Frontal cortex (tissue), 3 donors: ENCODE measurements at regions not wholly inside any gene's neighbourhood (a gene's known extent, or its start where the extent isn't known, plus 50 kb on each side); places are given as distances from the start of the nearest gene placed in this dataset.
"Not testable (repeated sequence)": the region's sequence is repeated elsewhere in the genome, so short reads cannot be mapped to it uniquely, and the experiment has no call there.

Source experiments
- DNase-seq, 2 donors: peaks; one replicate each; pipeline ENCODE4 v3.0.0; 2012; ENCODE audit warnings: low spot score in 2 of 2
- FAIRE-seq: peaks from 2 replicates; lab custom pipeline; 2012; peaks lifted over from hg19 to GRCh38; lab: Jason Lieb, UNC
- donor health status: control.
- donor health status: control.
- donor health status: control.

- FAIRE-seq (no peak), DNase-seq (no peak)
Measured at GRCh38 chr4:81595798-81596610, 124.3 kb upstream of the RASGEF1B start.

- FAIRE-seq (no peak), DNase-seq (no peak)
Measured at GRCh38 chr4:81595287-81595686, 123.6 kb upstream of the RASGEF1B start.

- DNase-seq, result no peak
- FAIRE-seq, result no peak
Measured at GRCh38 chr4:81594490-81595159, 122.9 kb upstream of the RASGEF1B start.

GRCh38 chr4:81592701-81593100, 121.0 kb upstream of the RASGEF1B start:
- FAIRE-seq (no peak), DNase-seq (no peak)

- DNase-seq (no peak), FAIRE-seq (no peak)
Measured at GRCh38 chr4:81590596-81590995, 118.9 kb upstream of the RASGEF1B start.

GRCh38 chr4:81589262-81589661, 117.6 kb upstream of the RASGEF1B start:
- no peak for FAIRE-seq

GRCh38 chr4:81586706-81587105, 115.0 kb upstream of the RASGEF1B start:
- DNase-seq, result no peak
- FAIRE-seq, result no peak

More at GRCh38 chr4:81589262-81589661, 117.6 kb upstream of the RASGEF1B start:
- no peak for DNase-seq

GRCh38 chr4:81580994-81581374, 109.3 kb upstream of the RASGEF1B start:
- not testable (repeated sequence) for DNase-seq, FAIRE-seq

- DNase-seq (no peak), FAIRE-seq (no peak)
Measured at GRCh38 chr4:81580346-81580993, 108.8 kb upstream of the RASGEF1B start.

- FAIRE-seq (no peak), DNase-seq (no peak)
Measured at GRCh38 chr4:81577392-81577791, 105.7 kb upstream of the RASGEF1B start.

GRCh38 chr4:81574991-81575390, 103.3 kb upstream of the RASGEF1B start:
- DNase-seq, result no peak
- no peak for FAIRE-seq

GRCh38 chr4:81573840-81574239, 102.1 kb upstream of the RASGEF1B start:
- DNase-seq (no peak), FAIRE-seq (no peak)

GRCh38 chr4:81572402-81572801, 100.7 kb upstream of the RASGEF1B start:
- no peak for FAIRE-seq
- no peak for DNase-seq

GRCh38 chr4:81571105-81571504, 99.4 kb upstream of the RASGEF1B start:
- DNase-seq, result no peak
- FAIRE-seq, result no peak

- DNase-seq (no peak), FAIRE-seq (no peak)
Measured at GRCh38 chr4:81566161-81566591, 94.5 kb upstream of the RASGEF1B start.

GRCh38 chr4:81565142-81565870, 93.6 kb upstream of the RASGEF1B start:
- DNase-seq (peak; percentile 33 to 38), FAIRE-seq (no peak)

GRCh38 chr4:81564025-81564424, 92.3 kb upstream of the RASGEF1B start:
- FAIRE-seq, result no peak
- no peak for DNase-seq

GRCh38 chr4:81562093-81562492, 90.4 kb upstream of the RASGEF1B start:
- no peak for FAIRE-seq
- DNase-seq, result no peak

GRCh38 chr4:81557306-81557705, 85.6 kb upstream of the RASGEF1B start:
- DNase-seq, result no peak
- FAIRE-seq, result no peak

- FAIRE-seq, result no peak
- DNase-seq, result no peak
Measured at GRCh38 chr4:81555489-81555888, 83.8 kb upstream of the RASGEF1B start.
